ENCODE measurements at regions not wholly inside any gene's neighbourhood (a gene's known extent, or its start where the extent isn't known, plus 50 kb on each side); places are given as distances from the start of the nearest gene placed in this dataset.

DNA sequence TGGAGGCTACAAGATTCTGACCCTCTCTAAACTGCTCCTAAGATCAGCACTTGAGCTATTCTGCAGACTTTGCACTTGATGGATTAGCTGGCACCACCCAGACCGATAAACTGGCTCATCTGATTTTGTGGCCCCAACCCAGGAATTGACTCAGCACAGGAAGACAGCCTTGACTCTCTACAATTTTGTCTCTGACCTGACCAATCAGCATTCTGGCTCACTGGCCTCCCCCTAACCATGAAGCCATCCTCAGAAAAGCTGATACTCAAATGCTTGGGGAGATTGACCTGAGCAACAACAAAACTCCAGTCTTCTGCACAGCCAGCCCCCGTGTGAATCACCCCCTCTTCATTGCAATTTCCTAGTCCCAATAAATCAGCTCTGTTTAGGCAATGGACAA, 195.4 kb upstream of the PPP1R2C start:
- intact Hi-C loops (cut with DNase I): no loop called here
- TF ChIP-seq, protein P1, sequence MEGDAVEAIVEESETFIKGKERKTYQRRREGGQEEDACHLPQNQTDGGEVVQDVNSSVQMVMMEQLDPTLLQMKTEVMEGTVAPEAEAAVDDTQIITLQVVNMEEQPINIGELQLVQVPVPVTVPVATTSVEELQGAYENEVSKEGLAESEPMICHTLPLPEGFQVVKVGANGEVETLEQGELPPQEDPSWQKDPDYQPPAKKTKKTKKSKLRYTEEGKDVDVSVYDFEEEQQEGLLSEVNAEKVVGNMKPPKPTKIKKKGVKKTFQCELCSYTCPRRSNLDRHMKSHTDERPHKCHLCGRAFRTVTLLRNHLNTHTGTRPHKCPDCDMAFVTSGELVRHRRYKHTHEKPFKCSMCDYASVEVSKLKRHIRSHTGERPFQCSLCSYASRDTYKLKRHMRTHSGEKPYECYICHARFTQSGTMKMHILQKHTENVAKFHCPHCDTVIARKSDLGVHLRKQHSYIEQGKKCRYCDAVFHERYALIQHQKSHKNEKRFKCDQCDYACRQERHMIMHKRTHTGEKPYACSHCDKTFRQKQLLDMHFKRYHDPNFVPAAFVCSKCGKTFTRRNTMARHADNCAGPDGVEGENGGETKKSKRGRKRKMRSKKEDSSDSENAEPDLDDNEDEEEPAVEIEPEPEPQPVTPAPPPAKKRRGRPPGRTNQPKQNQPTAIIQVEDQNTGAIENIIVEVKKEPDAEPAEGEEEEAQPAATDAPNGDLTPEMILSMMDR (IDR thresholded peaks at IDR 0.05): no peak

GRCh38 chrX:42975906-42976305, 197.9 kb upstream of the PPP1R2C start:
- intact Hi-C loops (cut with DNase I): no loop called here
- 63 to 75% (median 74%) methylated on average over 2 of the region's 2 CpGs for WGBS, 3 donors
- no peak overlapping the region for H3K27ac ChIP-seq
- no peaks in the 10 kb centered on the region for H3K4me1 ChIP-seq
- ATAC-seq: no peak
- TF ChIP-seq, protein P1 (IDR thresholded peaks at IDR 0.05): no peak
- H3K4me3 ChIP-seq: no peak overlapping the region
- H3K36me3 ChIP-seq (ENCODE audit: insufficient read depth in 1 of 2, low read depth in 1 of 2): no peaks in the 10 kb centered on the region
- DNase-seq: no peak
- no peaks in the 10 kb centered on the region for H3K9me3 ChIP-seq
- H3K27me3 ChIP-seq (ENCODE audit: insufficient read depth in 3 of 3, low read length in 2 of 3): no peaks in the 10 kb centered on the region

More for the DNA sequence above, 195.4 kb upstream of the PPP1R2C start:
- Histone ChIP-seq H3K27me3 (ENCODE audit: insufficient read depth in 3 of 3, low read length in 2 of 3) (no peaks in the 10 kb centered on the region), H3K36me3 (ENCODE audit: insufficient read depth in 1 of 2, low read depth in 1 of 2) (no peaks in the 10 kb centered on the region), H3K4me1 (no peaks in the 10 kb centered on the region), H3K4me3 (no peak overlapping the region), H3K27ac (no peak overlapping the region), H3K9me3 (no peaks in the 10 kb centered on the region)
- ATAC-seq (no peak), DNase-seq (no peak)
- WGBS, 3 donors: 61 to 76% (median 74%) methylated on average over 2 of the region's 2 CpGs

- Histone ChIP-seq H3K27me3 (ENCODE audit: insufficient read depth in 3 of 3, low read length in 2 of 3) (peaks cover 0 to 1% (median 0%) of the 10 kb centered on the region in 3 donors), H3K4me3 (no peak overlapping the region), H3K9me3 (no peaks in the 10 kb centered on the region), H3K36me3 (ENCODE audit: insufficient read depth in 1 of 2, low read depth in 1 of 2) (no peaks in the 10 kb centered on the region), H3K27ac (no peak overlapping the region), H3K4me1 (no peaks in the 10 kb centered on the region)
- TF ChIP-seq, protein P1 (IDR thresholded peaks at IDR 0.05): no peak
- ATAC-seq (no peak), DNase-seq (no peak)
- intact Hi-C loops (cut with DNase I): no loop called here
- 31 to 54% (median 43%) methylated on average over 2 of the region's 2 CpGs for WGBS, 3 donors
These were observed 198.9 kb upstream of the PPP1R2C start for GRCh38 chrX:42976746-42977366.

- Histone ChIP-seq H3K36me3 (ENCODE audit: insufficient read depth in 1 of 2, low read depth in 1 of 2) (no peaks in the 10 kb centered on the region), H3K27ac (no peak overlapping the region), H3K4me3 (no peak overlapping the region), H3K27me3 (ENCODE audit: insufficient read depth in 3 of 3, low read length in 2 of 3) (peaks cover 0 to 3% (median 0%) of the 10 kb centered on the region in 3 donors), H3K4me1 (no peaks in the 10 kb centered on the region), H3K9me3 (no peaks in the 10 kb centered on the region)
- no peak for ATAC-seq
- DNase-seq: no peak
- intact Hi-C loops (cut with DNase I): no loop called here
- WGBS, 3 donors: 73 to 91% (median 87%) methylated on average over 3 of the region's 3 CpGs
- TF ChIP-seq, protein P1 (IDR thresholded peaks at IDR 0.05): no peak
These were observed 200.9 kb upstream of the PPP1R2C start for GRCh38 chrX:42978655-42979379.
